Progenitor cell of endocrine pancreas (in vitro differentiated cells): ENCODE measurements at regions not wholly inside any gene's neighbourhood (a gene's known extent, or its start where the extent isn't known, plus 50 kb on each side); places are given as distances from the start of the nearest gene placed in this dataset.

Experiments used
- DNase-seq: peaks from one replicate; pipeline ENCODE4 v3.0.0; 2021; ENCODE audit warnings: low spot score; ENCODE audit not compliant: unreplicated experiment
- H3K27ac Mint-ChIP-seq: 2 replicates; pipeline ENCODE4 v1.8.0; 2021; ENCODE audit warnings: mild to moderate bottlenecking, moderate library complexity, mixed read lengths
- H3K27me3 Mint-ChIP-seq: 2 replicates; pipeline ENCODE4 v1.8.0; 2021; ENCODE audit warnings: mixed read lengths
- H3K36me3 Mint-ChIP-seq: 2 replicates; pipeline ENCODE4 v1.8.0; 2022; ENCODE audit warnings: mixed read lengths; ENCODE audit not compliant: insufficient read depth
- H3K4me1 Mint-ChIP-seq: 2 replicates; pipeline ENCODE4 v1.8.0; 2021; ENCODE audit warnings: low read depth, mixed read lengths
- H3K4me3 Mint-ChIP-seq: 2 replicates; pipeline ENCODE4 v1.8.0; 2021; ENCODE audit warnings: low read depth, mild to moderate bottlenecking, moderate library complexity, mixed read lengths
- H3K9me3 Mint-ChIP-seq: 2 replicates; pipeline ENCODE4 v1.8.0; 2021; ENCODE audit warnings: low read depth, mixed read lengths
- CTCF ChIP-seq: fragments of 200-600 bp; sonication (generic); IDR thresholded peaks from one replicate; pipeline ENCODE4 v1.5.0; 2021; ENCODE audit warnings: antibody characterized with exemption, mild to moderate bottlenecking; ENCODE audit not compliant: unreplicated experiment

GRCh38 chr7:94067506-94067905 lies 63.4 kb upstream of the BET1 start:
- DNase-seq: no peak
- Mint-ChIP-seq H3K4me1 (peaks cover 6% of the 10 kb centered on the region), H3K9me3 (no peaks in the 10 kb centered on the region), H3K4me3 (no peak overlapping the region), H3K36me3 (no peaks in the 10 kb centered on the region), H3K27me3 (peaks cover 3% of the 10 kb centered on the region), H3K27ac (no peak overlapping the region)
- TF ChIP-seq CTCF: no peak

GRCh38 chr7:94069162-94069739 lies 65.1 kb upstream of the BET1 start:
- TF ChIP-seq CTCF: no peak
- no peaks in the 10 kb centered on the region for H3K9me3 Mint-ChIP-seq
- DNase-seq: no peak
- H3K4me3 Mint-ChIP-seq: no peak overlapping the region
- H3K36me3 Mint-ChIP-seq: no peaks in the 10 kb centered on the region
- H3K27me3 Mint-ChIP-seq: peaks cover 2% of the 10 kb centered on the region
- H3K4me1 Mint-ChIP-seq: peaks cover 6% of the 10 kb centered on the region
- no peak overlapping the region for H3K27ac Mint-ChIP-seq

- Mint-ChIP-seq H3K4me3 (no peak overlapping the region), H3K4me1 (no peaks in the 10 kb centered on the region), H3K27me3 (peaks cover 3% of the 10 kb centered on the region), H3K9me3 (no peaks in the 10 kb centered on the region), H3K36me3 (no peaks in the 10 kb centered on the region), H3K27ac (no peak overlapping the region)
- DNase-seq: no peak
- TF ChIP-seq CTCF: no peak
Measured at GRCh38 chr7:94080551-94080950, 76.4 kb upstream of the BET1 start.

GRCh38 chr7:94082126-94082525 lies 78.0 kb upstream of the BET1 start:
- H3K27me3 Mint-ChIP-seq: peaks cover 3% of the 10 kb centered on the region
- no peaks in the 10 kb centered on the region for H3K9me3 Mint-ChIP-seq
- H3K27ac Mint-ChIP-seq: no peak overlapping the region
- no peak for DNase-seq
- H3K36me3 Mint-ChIP-seq: no peaks in the 10 kb centered on the region
- no peaks in the 10 kb centered on the region for H3K4me1 Mint-ChIP-seq
- TF ChIP-seq CTCF: no peak
- H3K4me3 Mint-ChIP-seq: no peak overlapping the region

GRCh38 chr7:94087664-94088352 lies 83.7 kb upstream of the BET1 start:
- peak; percentile 82 for TF ChIP-seq CTCF
- Mint-ChIP-seq H3K4me3 (no peak overlapping the region), H3K27me3 (peaks cover 35% of the 10 kb centered on the region), H3K36me3 (no peaks in the 10 kb centered on the region), H3K9me3 (no peaks in the 10 kb centered on the region), H3K4me1 (peaks cover 1% of the 10 kb centered on the region), H3K27ac (no peak overlapping the region)
- DNase-seq: no peak
